ENCODE measurements at regions not wholly inside any gene's neighbourhood (a gene's known extent, or its start where the extent isn't known, plus 50 kb on each side); places are given as distances from the start of the nearest gene placed in this dataset.

DNA sequence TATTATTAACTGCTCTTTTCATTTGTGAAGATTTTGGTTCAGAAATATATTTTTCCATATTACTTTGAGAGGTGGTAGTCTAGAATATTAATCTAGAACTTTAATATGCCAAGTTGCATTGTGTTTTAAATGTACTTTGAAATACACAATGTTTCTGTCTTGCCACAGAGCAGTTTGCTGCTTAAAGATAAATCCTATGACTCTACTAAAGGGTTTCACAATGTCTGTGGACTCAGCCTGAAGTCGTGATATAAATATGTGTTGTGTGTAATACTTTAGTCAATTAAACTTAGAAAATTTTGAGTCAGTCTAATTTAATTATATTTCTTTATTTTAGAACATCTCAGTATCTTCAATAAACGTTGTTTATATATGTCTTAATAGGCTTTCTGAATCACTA is 1771.7 kb upstream of the PCDH7 start:
- no peak overlapping the region for H3K4me3 ChIP-seq (replicated peaks; ENCODE audit: low read depth, low read length)
- TF ChIP-seq, protein P1, sequence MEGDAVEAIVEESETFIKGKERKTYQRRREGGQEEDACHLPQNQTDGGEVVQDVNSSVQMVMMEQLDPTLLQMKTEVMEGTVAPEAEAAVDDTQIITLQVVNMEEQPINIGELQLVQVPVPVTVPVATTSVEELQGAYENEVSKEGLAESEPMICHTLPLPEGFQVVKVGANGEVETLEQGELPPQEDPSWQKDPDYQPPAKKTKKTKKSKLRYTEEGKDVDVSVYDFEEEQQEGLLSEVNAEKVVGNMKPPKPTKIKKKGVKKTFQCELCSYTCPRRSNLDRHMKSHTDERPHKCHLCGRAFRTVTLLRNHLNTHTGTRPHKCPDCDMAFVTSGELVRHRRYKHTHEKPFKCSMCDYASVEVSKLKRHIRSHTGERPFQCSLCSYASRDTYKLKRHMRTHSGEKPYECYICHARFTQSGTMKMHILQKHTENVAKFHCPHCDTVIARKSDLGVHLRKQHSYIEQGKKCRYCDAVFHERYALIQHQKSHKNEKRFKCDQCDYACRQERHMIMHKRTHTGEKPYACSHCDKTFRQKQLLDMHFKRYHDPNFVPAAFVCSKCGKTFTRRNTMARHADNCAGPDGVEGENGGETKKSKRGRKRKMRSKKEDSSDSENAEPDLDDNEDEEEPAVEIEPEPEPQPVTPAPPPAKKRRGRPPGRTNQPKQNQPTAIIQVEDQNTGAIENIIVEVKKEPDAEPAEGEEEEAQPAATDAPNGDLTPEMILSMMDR (IDR thresholded peaks at IDR 0.05; ENCODE audit: insufficient read depth, low read length, poor library complexity, severe bottlenecking): no peak
- no peaks in the 10 kb centered on the region for H3K36me3 ChIP-seq (ENCODE audit: control insufficient read depth, insufficient read depth, low read length)
- DNase-seq (ENCODE audit: extremely low read depth, insufficient read length): no peak
- H3K27me3 ChIP-seq (replicated peaks; ENCODE audit: control insufficient read depth, insufficient read depth, low read length): no peaks in the 10 kb centered on the region

DNA sequence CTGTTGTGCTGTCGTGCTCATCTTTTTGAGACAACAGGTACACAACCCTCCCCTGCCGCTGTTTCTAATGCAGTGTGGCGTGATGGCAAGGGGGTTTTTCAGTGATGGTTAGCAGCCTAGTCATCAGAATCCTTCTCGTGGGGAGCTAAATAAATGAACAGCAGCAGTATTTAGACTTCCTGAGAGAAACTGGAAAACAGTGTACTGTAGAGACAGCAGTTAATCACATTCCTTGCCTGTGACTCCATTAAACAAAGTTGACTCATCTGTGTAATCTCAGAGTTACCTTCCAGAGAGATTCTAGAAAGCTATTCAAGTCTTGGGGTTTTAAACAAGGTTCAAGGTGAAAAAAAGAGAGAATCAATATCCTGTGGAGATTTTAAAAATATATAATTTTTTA is 1753.2 kb upstream of the PCDH7 start:
- H3K4me3 ChIP-seq (replicated peaks; ENCODE audit: low read depth, low read length): no peak overlapping the region
- TF ChIP-seq, protein P1 (IDR thresholded peaks at IDR 0.05; ENCODE audit: insufficient read depth, low read length, poor library complexity, severe bottlenecking): no peak
- H3K27me3 ChIP-seq (replicated peaks; ENCODE audit: control insufficient read depth, insufficient read depth, low read length): no peaks in the 10 kb centered on the region
- no peaks in the 10 kb centered on the region for H3K36me3 ChIP-seq (ENCODE audit: control insufficient read depth, insufficient read depth, low read length)
- DNase-seq (ENCODE audit: extremely low read depth, insufficient read length): no peak

DNA sequence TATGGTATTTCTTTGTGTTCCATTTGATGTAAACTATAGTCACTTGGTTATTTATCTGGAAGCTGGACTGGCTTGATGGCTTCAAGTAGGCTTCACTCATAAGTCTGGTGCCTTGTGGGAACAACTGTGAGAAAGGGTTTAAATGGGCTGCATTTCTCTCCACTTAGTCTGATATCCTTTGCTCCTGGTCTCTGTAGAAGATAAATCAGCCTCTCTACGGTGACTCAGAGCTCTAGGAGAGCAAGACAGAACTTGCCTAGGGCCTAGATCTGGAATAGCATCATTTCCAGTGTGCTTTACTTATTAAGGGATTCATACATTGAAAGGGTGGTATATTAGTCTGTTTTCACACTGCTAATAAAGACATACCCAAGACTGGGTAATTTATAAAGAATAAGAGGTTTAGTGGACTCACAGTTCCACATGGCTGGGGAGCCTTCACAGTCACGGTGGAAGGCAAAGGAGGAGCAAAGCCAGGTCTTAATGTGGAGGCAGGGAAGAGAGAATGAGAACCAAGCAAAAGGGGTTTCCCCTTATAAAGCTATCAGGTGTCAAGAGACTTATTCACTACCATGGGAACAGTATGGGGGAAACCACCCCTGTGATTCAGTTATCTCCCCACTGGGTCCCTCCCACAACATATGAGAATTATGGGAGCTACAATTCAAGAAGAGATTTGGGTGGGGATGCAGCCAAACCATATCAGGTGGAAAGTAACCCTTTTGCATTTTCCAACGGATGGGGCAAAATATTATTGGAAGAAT is 1746.4 kb upstream of the PCDH7 start:
- H3K4me3 ChIP-seq (replicated peaks; ENCODE audit: low read depth, low read length): no peak overlapping the region
- no peaks in the 10 kb centered on the region for H3K27me3 ChIP-seq (replicated peaks; ENCODE audit: control insufficient read depth, insufficient read depth, low read length)
- DNase-seq (ENCODE audit: extremely low read depth, insufficient read length): no peak
- no peaks in the 10 kb centered on the region for H3K36me3 ChIP-seq (ENCODE audit: control insufficient read depth, insufficient read depth, low read length)
- TF ChIP-seq, protein P1 (IDR thresholded peaks at IDR 0.05; ENCODE audit: insufficient read depth, low read length, poor library complexity, severe bottlenecking): no peak

DNA sequence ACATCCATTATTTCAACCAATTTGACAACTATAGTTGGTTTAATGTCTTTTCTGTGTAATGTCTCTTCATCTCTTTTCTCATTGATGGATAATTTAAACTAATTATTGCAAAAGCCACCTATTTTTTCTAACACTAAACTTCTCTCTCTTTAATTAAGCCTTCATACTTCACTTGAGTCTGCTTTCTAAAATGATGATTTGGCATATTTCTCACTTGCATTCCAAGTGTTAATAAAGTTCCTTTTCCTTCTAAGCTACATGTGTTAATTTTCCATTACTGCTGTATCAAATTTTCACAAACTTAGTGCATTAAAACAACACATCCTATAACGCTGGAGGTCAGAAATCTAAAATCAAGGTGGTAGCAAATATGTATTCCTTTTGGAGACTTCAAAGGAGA is 1743.8 kb upstream of the PCDH7 start:
- DNase-seq (ENCODE audit: extremely low read depth, insufficient read length): no peak
- Histone ChIP-seq H3K4me3 (replicated peaks; ENCODE audit: low read depth, low read length) (no peak overlapping the region), H3K27me3 (replicated peaks; ENCODE audit: control insufficient read depth, insufficient read depth, low read length) (no peaks in the 10 kb centered on the region), H3K36me3 (ENCODE audit: control insufficient read depth, insufficient read depth, low read length) (no peaks in the 10 kb centered on the region)
- TF ChIP-seq, protein P1 (IDR thresholded peaks at IDR 0.05; ENCODE audit: insufficient read depth, low read length, poor library complexity, severe bottlenecking): no peak

DNA sequence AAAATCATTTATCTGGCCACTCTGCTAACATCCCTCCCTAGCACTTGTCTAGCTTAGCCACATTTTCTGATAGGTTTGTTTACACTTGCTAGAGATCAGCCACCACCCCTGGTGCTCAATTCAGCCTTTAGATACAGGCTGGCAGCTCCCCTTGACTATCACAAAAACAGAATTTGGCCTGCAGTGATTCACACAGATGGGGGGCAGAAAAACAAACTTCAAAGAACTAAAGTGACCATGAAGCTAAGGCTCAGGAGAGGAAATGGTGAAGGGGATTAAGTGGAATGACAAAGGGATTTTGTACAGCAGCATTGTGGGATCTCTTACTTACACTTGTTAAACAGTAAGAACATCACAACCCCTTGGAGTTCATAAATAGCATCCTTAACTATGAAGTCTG is 1718.0 kb upstream of the PCDH7 start:
- DNase-seq (ENCODE audit: extremely low read depth, insufficient read length): no peak
- H3K36me3 ChIP-seq (ENCODE audit: control insufficient read depth, insufficient read depth, low read length): no peaks in the 10 kb centered on the region
- no peaks in the 10 kb centered on the region for H3K27me3 ChIP-seq (replicated peaks; ENCODE audit: control insufficient read depth, insufficient read depth, low read length)
- no peak overlapping the region for H3K4me3 ChIP-seq (replicated peaks; ENCODE audit: low read depth, low read length)
- TF ChIP-seq, protein P1 (IDR thresholded peaks at IDR 0.05; ENCODE audit: insufficient read depth, low read length, poor library complexity, severe bottlenecking): no peak

DNA sequence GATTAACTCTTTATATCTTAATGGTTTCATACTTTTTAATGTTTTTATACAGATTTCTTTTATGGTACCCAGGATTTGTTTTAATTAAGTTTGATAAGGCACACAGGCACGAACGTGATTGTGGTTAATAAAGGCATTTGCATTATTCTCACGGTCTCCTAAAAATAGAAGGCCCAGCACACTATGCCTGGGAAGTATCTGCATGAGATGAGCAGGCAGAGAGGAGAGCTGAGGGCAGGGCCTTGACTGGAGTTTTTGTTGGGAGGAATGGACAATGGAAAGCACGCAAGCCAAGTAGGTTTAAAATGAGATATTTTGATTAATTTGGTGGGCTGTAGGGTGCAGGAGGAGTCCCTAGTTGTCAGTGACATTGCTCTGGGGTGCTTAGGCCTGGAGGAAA is 1714.3 kb upstream of the PCDH7 start:
- DNase-seq (ENCODE audit: extremely low read depth, insufficient read length): no peak
- TF ChIP-seq, protein P1 (IDR thresholded peaks at IDR 0.05; ENCODE audit: insufficient read depth, low read length, poor library complexity, severe bottlenecking): no peak
- no peaks in the 10 kb centered on the region for H3K27me3 ChIP-seq (replicated peaks; ENCODE audit: control insufficient read depth, insufficient read depth, low read length)
- no peaks in the 10 kb centered on the region for H3K36me3 ChIP-seq (ENCODE audit: control insufficient read depth, insufficient read depth, low read length)
- H3K4me3 ChIP-seq (replicated peaks; ENCODE audit: low read depth, low read length): no peak overlapping the region
